GM23338 (cell line): ENCODE measurements at regions not wholly inside any gene's neighbourhood (a gene's known extent, or its start where the extent isn't known, plus 50 kb on each side); places are given as distances from the start of the nearest gene placed in this dataset.
A peak's percentile ranks its signal among the peaks of the same experiment; 100 is the strongest.

Experiments used
- ATAC-seq: fragments of 200-7000 bp; cut with Tn5 transposase; 3 replicates; pipeline ENCODE4 v1.9.1; 2020
- DNase-seq: peaks from one replicate; pipeline ENCODE4 v3.0.0-alpha.2; 2015; ENCODE audit warnings: low spot score
- H2AFZ ChIP-seq: fragments of 200-600 bp; sonication (generic); 2 replicates; pipeline ENCODE4 v1.8.0; 2016; ENCODE audit warnings: antibody characterized with exemption, mild to moderate bottlenecking, moderate library complexity
- H3F3A ChIP-seq: fragments of 200-600 bp; sonication (generic); replicated peaks from 2 replicates; pipeline ENCODE4 v1.8.0; 2017; ENCODE audit warnings: antibody characterized with exemption, mixed run types, low read depth
- H3K27ac ChIP-seq: fragments of 200-600 bp; sonication (generic); 2 replicates; pipeline ENCODE4 v1.6.1; 2016; ENCODE audit warnings: low read depth
- H3K27me3 ChIP-seq: fragments of 200-600 bp; sonication (generic); 2 replicates; pipeline ENCODE4 v1.8.0; 2016; ENCODE audit warnings: mild to moderate bottlenecking, mixed run types, moderate library complexity; ENCODE audit not compliant: insufficient read depth
- H3K36me3 ChIP-seq: fragments of 200-600 bp; sonication (generic); 2 replicates; pipeline ENCODE4 v1.8.0; 2016; ENCODE audit warnings: mild to moderate bottlenecking; ENCODE audit not compliant: insufficient read depth
- H3K4me1 ChIP-seq: fragments of 200-600 bp; sonication (generic); 2 replicates; pipeline ENCODE4 v1.8.0; 2016; ENCODE audit warnings: mild to moderate bottlenecking, moderate library complexity; ENCODE audit not compliant: insufficient read depth
- H3K4me2 ChIP-seq: fragments of 200-600 bp; sonication (generic); 2 replicates; pipeline ENCODE4 v1.7.1; 2017; ENCODE audit warnings: mixed run types
- H3K4me3 ChIP-seq: fragments of 200-600 bp; sonication (generic); 2 replicates; pipeline ENCODE4 v1.6.1; 2016; ENCODE audit warnings: mixed run types
- H3K79me2 ChIP-seq: fragments of 200-600 bp; sonication (generic); replicated peaks from 2 replicates; pipeline ENCODE4 v1.8.0; 2017; ENCODE audit warnings: mild to moderate bottlenecking; ENCODE audit not compliant: insufficient read depth
- H3K9me2 ChIP-seq: fragments of 200-600 bp; sonication (generic); 2 replicates; pipeline ENCODE4 v1.8.0; 2017; ENCODE audit not compliant: insufficient read depth
- H4K20me1 ChIP-seq: fragments of 200-600 bp; sonication (generic); replicated peaks from 2 replicates; pipeline ENCODE4 v1.8.0; 2017; ENCODE audit warnings: mild to moderate bottlenecking; ENCODE audit not compliant: insufficient read depth
- H3K27ac Mint-ChIP-seq: 2 replicates; pipeline ENCODE4 v1.8.0; 2020; ENCODE audit warnings: inconsistent platforms, mild to moderate bottlenecking, moderate library complexity, mixed read lengths
- H3K27me3 Mint-ChIP-seq: 3 replicates; pipeline ENCODE4 v1.8.0; 2022; ENCODE audit warnings: low read depth, mild to moderate bottlenecking, moderate library complexity, mixed read lengths, inconsistent platforms; ENCODE audit not compliant: insufficient read depth, poor library complexity
- H3K36me3 Mint-ChIP-seq: 3 replicates; pipeline ENCODE4 v1.8.0; 2021; ENCODE audit warnings: low read depth, mild to moderate bottlenecking, inconsistent platforms, moderate library complexity, mixed read lengths
- H3K4me1 Mint-ChIP-seq: 3 replicates; pipeline ENCODE4 v1.8.0; 2020; ENCODE audit warnings: mild to moderate bottlenecking, inconsistent platforms, mixed read lengths
- H3K4me3 Mint-ChIP-seq: 3 replicates; pipeline ENCODE4 v1.8.0; 2021; ENCODE audit warnings: moderate library complexity, mild to moderate bottlenecking, inconsistent platforms, mixed read lengths
- H3K9me3 Mint-ChIP-seq: 3 replicates; pipeline ENCODE4 v1.8.0; 2020; ENCODE audit warnings: moderate library complexity, mild to moderate bottlenecking, inconsistent platforms, mixed read lengths
- CREB1 ChIP-seq: fragments of 250-450 bp; sonication (Bioruptor Pico); IDR thresholded peaks from 2 replicates; pipeline ENCODE4 v1.5.0; 2020; ENCODE audit warnings: low read depth, mild to moderate bottlenecking, moderate library complexity
- EZH2 ChIP-seq: fragments of 200-600 bp; sonication (generic); IDR thresholded peaks from one replicate; pipeline ENCODE4 v1.8.0; 2017; ENCODE audit warnings: antibody characterized with exemption, mild to moderate bottlenecking, low read depth; ENCODE audit not compliant: unreplicated experiment
- EZH2phosphoT487 ChIP-seq: fragments of 200-600 bp; sonication (generic); IDR thresholded peaks from one replicate; pipeline ENCODE4 v1.8.1; 2018; ENCODE audit warnings: antibody characterized with exemption; ENCODE audit not compliant: unreplicated experiment
- JUNB ChIP-seq: IDR thresholded peaks from one replicate; pipeline ENCODE4 v1.6.1; 2016; ENCODE audit warnings: antibody characterized with exemption; ENCODE audit not compliant: unreplicated experiment
- NANOG ChIP-seq: IDR thresholded peaks from 2 replicates; pipeline ENCODE4 v1.6.1; 2016; ENCODE audit warnings: antibody characterized with exemption, borderline replicate concordance
- POLR2AphosphoS5 ChIP-seq: IDR thresholded peaks from 2 replicates; pipeline ENCODE4 v1.6.1; 2016; ENCODE audit warnings: antibody characterized with exemption, low read depth
- STAT1 ChIP-seq: IDR thresholded peaks from one replicate; pipeline ENCODE4 v1.6.1; 2016; ENCODE audit warnings: antibody characterized with exemption; ENCODE audit not compliant: unreplicated experiment
- ZNF114 ChIP-seq: fragments of 250-450 bp; sonication (Bioruptor Pico); IDR thresholded peaks from 2 replicates; pipeline ENCODE4 v1.5.0; 2020; ENCODE audit warnings: mild to moderate bottlenecking, moderate library complexity
- ZNF331 ChIP-seq: fragments of 250-450 bp; sonication (Bioruptor Pico); IDR thresholded peaks from 2 replicates; pipeline ENCODE4 v1.5.0; 2020; ENCODE audit warnings: low read depth, mild to moderate bottlenecking, moderate library complexity
- TF ChIP-seq, protein P1 (sequence below): IDR thresholded peaks from 2 replicates; pipeline ENCODE4 v1.6.1; 2016; ENCODE audit warnings: antibody characterized with exemption
- TF ChIP-seq, protein P2 (sequence below): fragments of 250-450 bp; sonication (Bioruptor Pico); IDR thresholded peaks from 2 replicates; pipeline ENCODE4 v1.5.0; 2020; ENCODE audit warnings: mild to moderate bottlenecking, moderate library complexity
- TF ChIP-seq, protein P3 (sequence below), 2 experiments: fragments of 200-600 bp in 1 of 2; sonication (generic) in 1 of 2; conservative IDR thresholded peaks; 2 replicates each; pipeline versions ENCODE4 v1.5.1 to v1.6.1; 2016 to 2017; ENCODE audit warnings: antibody characterized with exemption in 2 of 2, low read depth in 2 of 2, mild to moderate bottlenecking in 2 of 2, moderate library complexity in 1 of 2
- TF ChIP-seq, protein P4 (sequence below): IDR thresholded peaks from one replicate; pipeline ENCODE4 v1.6.1; 2018; ENCODE audit warnings: antibody characterized with exemption; ENCODE audit not compliant: unreplicated experiment

DNA sequence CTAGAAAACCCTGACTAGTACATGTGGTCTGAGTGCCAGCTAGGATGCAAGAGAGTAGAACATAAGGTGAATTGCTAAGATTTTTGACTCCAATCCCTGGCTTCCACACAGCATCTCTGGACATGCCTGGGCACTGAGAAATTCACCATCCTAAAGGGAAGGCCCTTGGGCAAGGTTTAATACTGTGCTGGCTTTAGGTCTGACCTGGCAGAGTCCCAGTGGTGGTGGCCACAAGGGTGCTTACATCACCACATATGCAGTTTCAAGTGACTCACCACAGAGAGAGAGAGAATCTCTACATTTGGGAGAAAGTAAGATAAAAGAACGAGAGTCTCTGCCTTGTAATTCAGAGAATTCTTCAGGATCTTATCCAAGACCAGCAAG lies 661.6 kb upstream of the C9orf72 start:
- no peak overlapping the region for H3K27ac ChIP-seq
- no peaks in the 10 kb centered on the region for H3K79me2 ChIP-seq
- H3K4me1 ChIP-seq, result no peaks in the 10 kb centered on the region
- H3K4me3 ChIP-seq, result no peak overlapping the region
- no peaks in the 10 kb centered on the region for H3F3A ChIP-seq
- H3K9me2 ChIP-seq, result no peaks in the 10 kb centered on the region; the same call in 1 of the 2 replicates
- Mint-ChIP-seq H3K4me3 (no peak overlapping the region), H3K36me3 (no peaks in the 10 kb centered on the region), H3K9me3 (no peaks in the 10 kb centered on the region), H3K27me3 (no peaks in the 10 kb centered on the region), H3K4me1 (peaks cover 4% of the 10 kb centered on the region; the same call in 1 of the 3 replicates), H3K27ac (peak overlapping the region; percentile 38; the same call in 1 of the 2 replicates)
- TF ChIP-seq POLR2AphosphoS5 (no peak), EZH2 (no peak), JUNB (no peak), ZNF331 (CRISPR knock-in tag) (no peak), STAT1 (no peak), CREB1 (CRISPR knock-in tag) (no peak), NANOG (no peak), ZNF114 (CRISPR knock-in tag) (no peak), EZH2phosphoT487 (no peak)
- TF ChIP-seq, protein P1, sequence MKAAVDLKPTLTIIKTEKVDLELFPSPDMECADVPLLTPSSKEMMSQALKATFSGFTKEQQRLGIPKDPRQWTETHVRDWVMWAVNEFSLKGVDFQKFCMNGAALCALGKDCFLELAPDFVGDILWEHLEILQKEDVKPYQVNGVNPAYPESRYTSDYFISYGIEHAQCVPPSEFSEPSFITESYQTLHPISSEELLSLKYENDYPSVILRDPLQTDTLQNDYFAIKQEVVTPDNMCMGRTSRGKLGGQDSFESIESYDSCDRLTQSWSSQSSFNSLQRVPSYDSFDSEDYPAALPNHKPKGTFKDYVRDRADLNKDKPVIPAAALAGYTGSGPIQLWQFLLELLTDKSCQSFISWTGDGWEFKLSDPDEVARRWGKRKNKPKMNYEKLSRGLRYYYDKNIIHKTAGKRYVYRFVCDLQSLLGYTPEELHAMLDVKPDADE, result no peak
- TF ChIP-seq, protein P2, sequence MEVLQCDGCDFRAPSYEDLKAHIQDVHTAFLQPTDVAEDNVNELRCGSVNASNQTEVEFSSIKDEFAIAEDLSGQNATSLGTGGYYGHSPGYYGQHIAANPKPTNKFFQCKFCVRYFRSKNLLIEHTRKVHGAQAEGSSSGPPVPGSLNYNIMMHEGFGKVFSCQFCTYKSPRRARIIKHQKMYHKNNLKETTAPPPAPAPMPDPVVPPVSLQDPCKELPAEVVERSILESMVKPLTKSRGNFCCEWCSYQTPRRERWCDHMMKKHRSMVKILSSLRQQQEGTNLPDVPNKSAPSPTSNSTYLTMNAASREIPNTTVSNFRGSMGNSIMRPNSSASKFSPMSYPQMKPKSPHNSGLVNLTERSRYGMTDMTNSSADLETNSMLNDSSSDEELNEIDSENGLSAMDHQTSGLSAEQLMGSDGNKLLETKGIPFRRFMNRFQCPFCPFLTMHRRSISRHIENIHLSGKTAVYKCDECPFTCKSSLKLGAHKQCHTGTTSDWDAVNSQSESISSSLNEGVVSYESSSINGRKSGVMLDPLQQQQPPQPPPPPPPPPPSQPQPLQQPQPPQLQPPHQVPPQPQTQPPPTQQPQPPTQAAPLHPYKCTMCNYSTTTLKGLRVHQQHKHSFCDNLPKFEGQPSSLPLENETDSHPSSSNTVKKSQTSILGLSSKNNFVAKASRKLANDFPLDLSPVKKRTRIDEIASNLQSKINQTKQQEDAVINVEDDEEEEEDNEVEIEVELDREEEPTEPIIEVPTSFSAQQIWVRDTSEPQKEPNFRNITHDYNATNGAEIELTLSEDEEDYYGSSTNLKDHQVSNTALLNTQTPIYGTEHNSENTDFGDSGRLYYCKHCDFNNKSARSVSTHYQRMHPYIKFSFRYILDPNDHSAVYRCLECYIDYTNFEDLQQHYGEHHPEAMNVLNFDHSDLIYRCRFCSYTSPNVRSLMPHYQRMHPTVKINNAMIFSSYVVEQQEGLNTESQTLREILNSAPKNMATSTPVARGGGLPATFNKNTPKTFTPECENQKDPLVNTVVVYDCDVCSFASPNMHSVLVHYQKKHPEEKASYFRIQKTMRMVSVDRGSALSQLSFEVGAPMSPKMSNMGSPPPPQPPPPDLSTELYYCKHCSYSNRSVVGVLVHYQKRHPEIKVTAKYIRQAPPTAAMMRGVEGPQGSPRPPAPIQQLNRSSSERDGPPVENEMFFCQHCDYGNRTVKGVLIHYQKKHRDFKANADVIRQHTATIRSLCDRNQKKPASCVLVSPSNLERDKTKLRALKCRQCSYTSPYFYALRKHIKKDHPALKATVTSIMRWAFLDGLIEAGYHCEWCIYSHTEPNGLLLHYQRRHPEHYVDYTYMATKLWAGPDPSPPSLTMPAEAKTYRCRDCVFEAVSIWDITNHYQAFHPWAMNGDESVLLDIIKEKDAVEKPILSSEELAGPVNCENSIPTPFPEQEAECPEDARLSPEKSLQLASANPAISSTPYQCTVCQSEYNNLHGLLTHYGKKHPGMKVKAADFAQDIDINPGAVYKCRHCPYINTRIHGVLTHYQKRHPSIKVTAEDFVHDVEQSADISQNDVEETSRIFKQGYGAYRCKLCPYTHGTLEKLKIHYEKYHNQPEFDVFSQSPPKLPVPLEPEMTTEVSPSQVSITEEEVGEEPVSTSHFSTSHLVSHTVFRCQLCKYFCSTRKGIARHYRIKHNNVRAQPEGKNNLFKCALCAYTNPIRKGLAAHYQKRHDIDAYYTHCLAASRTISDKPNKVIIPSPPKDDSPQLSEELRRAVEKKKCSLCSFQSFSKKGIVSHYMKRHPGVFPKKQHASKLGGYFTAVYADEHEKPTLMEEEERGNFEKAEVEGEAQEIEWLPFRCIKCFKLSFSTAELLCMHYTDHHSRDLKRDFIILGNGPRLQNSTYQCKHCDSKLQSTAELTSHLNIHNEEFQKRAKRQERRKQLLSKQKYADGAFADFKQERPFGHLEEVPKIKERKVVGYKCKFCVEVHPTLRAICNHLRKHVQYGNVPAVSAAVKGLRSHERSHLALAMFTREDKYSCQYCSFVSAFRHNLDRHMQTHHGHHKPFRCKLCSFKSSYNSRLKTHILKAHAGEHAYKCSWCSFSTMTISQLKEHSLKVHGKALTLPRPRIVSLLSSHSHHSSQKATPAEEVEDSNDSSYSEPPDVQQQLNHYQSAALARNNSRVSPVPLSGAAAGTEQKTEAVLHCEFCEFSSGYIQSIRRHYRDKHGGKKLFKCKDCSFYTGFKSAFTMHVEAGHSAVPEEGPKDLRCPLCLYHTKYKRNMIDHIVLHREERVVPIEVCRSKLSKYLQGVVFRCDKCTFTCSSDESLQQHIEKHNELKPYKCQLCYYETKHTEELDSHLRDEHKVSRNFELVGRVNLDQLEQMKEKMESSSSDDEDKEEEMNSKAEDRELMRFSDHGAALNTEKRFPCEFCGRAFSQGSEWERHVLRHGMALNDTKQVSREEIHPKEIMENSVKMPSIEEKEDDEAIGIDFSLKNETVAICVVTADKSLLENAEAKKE (CRISPR knock-in tag), result no peak
- TF ChIP-seq, protein P3, sequence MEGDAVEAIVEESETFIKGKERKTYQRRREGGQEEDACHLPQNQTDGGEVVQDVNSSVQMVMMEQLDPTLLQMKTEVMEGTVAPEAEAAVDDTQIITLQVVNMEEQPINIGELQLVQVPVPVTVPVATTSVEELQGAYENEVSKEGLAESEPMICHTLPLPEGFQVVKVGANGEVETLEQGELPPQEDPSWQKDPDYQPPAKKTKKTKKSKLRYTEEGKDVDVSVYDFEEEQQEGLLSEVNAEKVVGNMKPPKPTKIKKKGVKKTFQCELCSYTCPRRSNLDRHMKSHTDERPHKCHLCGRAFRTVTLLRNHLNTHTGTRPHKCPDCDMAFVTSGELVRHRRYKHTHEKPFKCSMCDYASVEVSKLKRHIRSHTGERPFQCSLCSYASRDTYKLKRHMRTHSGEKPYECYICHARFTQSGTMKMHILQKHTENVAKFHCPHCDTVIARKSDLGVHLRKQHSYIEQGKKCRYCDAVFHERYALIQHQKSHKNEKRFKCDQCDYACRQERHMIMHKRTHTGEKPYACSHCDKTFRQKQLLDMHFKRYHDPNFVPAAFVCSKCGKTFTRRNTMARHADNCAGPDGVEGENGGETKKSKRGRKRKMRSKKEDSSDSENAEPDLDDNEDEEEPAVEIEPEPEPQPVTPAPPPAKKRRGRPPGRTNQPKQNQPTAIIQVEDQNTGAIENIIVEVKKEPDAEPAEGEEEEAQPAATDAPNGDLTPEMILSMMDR (conservative IDR thresholded peaks at IDR 0.05; ENCODE audit: low read depth in 2 of 2), result no peak
- TF ChIP-seq, protein P4, sequence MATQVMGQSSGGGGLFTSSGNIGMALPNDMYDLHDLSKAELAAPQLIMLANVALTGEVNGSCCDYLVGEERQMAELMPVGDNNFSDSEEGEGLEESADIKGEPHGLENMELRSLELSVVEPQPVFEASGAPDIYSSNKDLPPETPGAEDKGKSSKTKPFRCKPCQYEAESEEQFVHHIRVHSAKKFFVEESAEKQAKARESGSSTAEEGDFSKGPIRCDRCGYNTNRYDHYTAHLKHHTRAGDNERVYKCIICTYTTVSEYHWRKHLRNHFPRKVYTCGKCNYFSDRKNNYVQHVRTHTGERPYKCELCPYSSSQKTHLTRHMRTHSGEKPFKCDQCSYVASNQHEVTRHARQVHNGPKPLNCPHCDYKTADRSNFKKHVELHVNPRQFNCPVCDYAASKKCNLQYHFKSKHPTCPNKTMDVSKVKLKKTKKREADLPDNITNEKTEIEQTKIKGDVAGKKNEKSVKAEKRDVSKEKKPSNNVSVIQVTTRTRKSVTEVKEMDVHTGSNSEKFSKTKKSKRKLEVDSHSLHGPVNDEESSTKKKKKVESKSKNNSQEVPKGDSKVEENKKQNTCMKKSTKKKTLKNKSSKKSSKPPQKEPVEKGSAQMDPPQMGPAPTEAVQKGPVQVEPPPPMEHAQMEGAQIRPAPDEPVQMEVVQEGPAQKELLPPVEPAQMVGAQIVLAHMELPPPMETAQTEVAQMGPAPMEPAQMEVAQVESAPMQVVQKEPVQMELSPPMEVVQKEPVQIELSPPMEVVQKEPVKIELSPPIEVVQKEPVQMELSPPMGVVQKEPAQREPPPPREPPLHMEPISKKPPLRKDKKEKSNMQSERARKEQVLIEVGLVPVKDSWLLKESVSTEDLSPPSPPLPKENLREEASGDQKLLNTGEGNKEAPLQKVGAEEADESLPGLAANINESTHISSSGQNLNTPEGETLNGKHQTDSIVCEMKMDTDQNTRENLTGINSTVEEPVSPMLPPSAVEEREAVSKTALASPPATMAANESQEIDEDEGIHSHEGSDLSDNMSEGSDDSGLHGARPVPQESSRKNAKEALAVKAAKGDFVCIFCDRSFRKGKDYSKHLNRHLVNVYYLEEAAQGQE, result no peak
- no peaks in the 10 kb centered on the region for H3K36me3 ChIP-seq
- no peaks in the 10 kb centered on the region for H4K20me1 ChIP-seq
- H3K4me2 ChIP-seq, result no peak overlapping the region
- H3K27me3 ChIP-seq, result no peaks in the 10 kb centered on the region
- ATAC-seq (no peak), DNase-seq (no peak)
- no peak overlapping the region for H2AFZ ChIP-seq
